Hematopoietic multipotent progenitor cell (in vitro differentiated cells): ENCODE measurements at regions not wholly inside any gene's neighbourhood (a gene's known extent, or its start where the extent isn't known, plus 50 kb on each side); places are given as distances from the start of the nearest gene placed in this dataset.

Experiments used
- DNase-seq, 3 donors: peaks; one replicate each; pipeline ENCODE4 v3.0.0-alpha.2; 2011 to 2015; ENCODE audit warnings: low read depth in 2 of 3, low spot score in 2 of 3

- DNase-seq, result no peak
Measured at GRCh38 chr5:171509467-171509866, 90.0 kb downstream of the FGF18 start.

- DNase-seq, result no peak
Measured at GRCh38 chr5:171512397-171512796, 93.0 kb downstream of the FGF18 start.

GRCh38 chr5:171513591-171513990, 94.1 kb downstream of the FGF18 start:
- no peak for DNase-seq

GRCh38 chr5:171518916-171519315, 99.5 kb downstream of the FGF18 start:
- DNase-seq, result no peak

GRCh38 chr5:171520300-171521174, 101.1 kb downstream of the FGF18 start:
- DNase-seq, result no peak

- DNase-seq, result no peak
Measured at GRCh38 chr5:171521219-171521633, 101.8 kb downstream of the FGF18 start.

GRCh38 chr5:171521679-171522078, 102.2 kb downstream of the FGF18 start:
- no peak for DNase-seq

GRCh38 chr5:171523781-171524180, 104.3 kb downstream of the FGF18 start:
- DNase-seq, result no peak

- no peak for DNase-seq
Measured at GRCh38 chr5:171524466-171524865, 105.0 kb downstream of the FGF18 start.

- no peak for DNase-seq
Measured at GRCh38 chr5:171525085-171525484, 105.6 kb downstream of the FGF18 start.

- DNase-seq, result no peak
Measured at GRCh38 chr5:171528036-171528435, 108.6 kb downstream of the FGF18 start.

- DNase-seq, result no peak
Measured at GRCh38 chr5:171528865-171529614, 109.6 kb downstream of the FGF18 start.

- DNase-seq, result no peak
Measured at GRCh38 chr5:171531638-171532037, 112.2 kb downstream of the FGF18 start.

- DNase-seq, result no peak
Measured at GRCh38 chr5:171533153-171533552, 113.7 kb downstream of the FGF18 start.

GRCh38 chr5:171534043-171534895, 114.8 kb downstream of the FGF18 start:
- no peak for DNase-seq

- DNase-seq, result no peak
Measured at GRCh38 chr5:171535162-171535561, 115.7 kb downstream of the FGF18 start.

GRCh38 chr5:171537070-171537849, 117.8 kb downstream of the FGF18 start:
- DNase-seq, result no peak

GRCh38 chr5:171537923-171538537, 118.6 kb downstream of the FGF18 start:
- DNase-seq, result no peak

- no peak for DNase-seq
Measured at GRCh38 chr5:171538681-171539080, 119.2 kb downstream of the FGF18 start.

GRCh38 chr5:171540865-171541264, 121.4 kb downstream of the FGF18 start:
- no peak for DNase-seq
